K562 (cell line): ENCODE measurements at regions not wholly inside any gene's neighbourhood (a gene's known extent, or its start where the extent isn't known, plus 50 kb on each side); places are given as distances from the start of the nearest gene placed in this dataset.

Experiments used
- ATAC-seq: fragments of 200-7000 bp; cut with Tn5 transposase; 3 replicates; pipeline ENCODE4 v1.9.1; 2020; ENCODE audit warnings: moderate library complexity
- BruUV-seq: library from RNA; stranded (reverse); fragments of 400-500 nt; replicated peaks from 2 replicates; lab custom pipeline; 2021; lab: Mats Ljungman, UMichigan
- CTCF ChIA-PET: fragments of 300-600 bp; formaldehyde crosslinking; extraction: SDS; loops from one replicate; lab custom pipeline; 2021; ENCODE audit warnings: low intra/inter-chr PET ratio; lab: Yijun Ruan, JAX
- POLR2A ChIA-PET: fragments of 300-600, 350-650 bp; sonication (Branson Sonifier 250); formaldehyde crosslinking; extraction: SDS; loops from one replicate; lab custom pipeline; 2021; ENCODE audit warnings: antibody characterized with exemption, inconsistent platforms; lab: Yijun Ruan, JAX
- DNase-seq, 4 experiments: peaks; one replicate each; pipeline versions ENCODE4 v3.0.0 to v3.0.0-alpha.2; 2011 to 2018; ENCODE audit warnings: low spot score in 3 of 4, mixed read lengths in 3 of 4; ENCODE audit errors: extremely low read depth in 1 of 4
- FAIRE-seq: peaks from 2 replicates; lab custom pipeline; 2011; peaks lifted over from hg19 to GRCh38; lab: Jason Lieb, UNC
- H2AFZ ChIP-seq: 2 replicates; pipeline ENCODE4 v1.6.0; 2011; ENCODE audit warnings: low read depth, low read length, control low read depth, inconsistent platforms
- H3K27ac ChIP-seq: fragments of 200-600 bp; 3 replicates; pipeline ENCODE4 v1.8.0; 2011; ENCODE audit warnings: low read depth, mild to moderate bottlenecking, control low read depth, inconsistent platforms, low read length, moderate library complexity, mixed read lengths; ENCODE audit errors: extremely low read depth
- H3K27me3 ChIP-seq, 2 experiments: fragments of 300-600 bp in 1 of 2; 2 replicates in 1 of 2; 3 replicates in 1 of 2; pipeline versions ENCODE4 v1.6.0 to v1.8.0; 2011; ENCODE audit warnings: inconsistent platforms in 2 of 2, low read length in 2 of 2, mild to moderate bottlenecking in 1 of 2, mixed read lengths in 1 of 2, moderate library complexity in 1 of 2; ENCODE audit not compliant: control insufficient read depth in 2 of 2, insufficient read depth in 2 of 2
- H3K36me3 ChIP-seq: fragments of 300-600 bp; 3 replicates; pipeline ENCODE4 v1.8.0; 2011; ENCODE audit warnings: mild to moderate bottlenecking, low read length, inconsistent platforms; ENCODE audit not compliant: control insufficient read depth, insufficient read depth
- H3K4me1 ChIP-seq, 2 experiments: fragments of 200-600 bp in 1 of 2; replicated peaks in 1 of 2; 2 replicates in 1 of 2; 3 replicates in 1 of 2; pipeline versions ENCODE4 v1.5.1 to v1.8.0; 2011; ENCODE audit warnings: inconsistent platforms in 2 of 2, low read length in 2 of 2, mild to moderate bottlenecking in 1 of 2, mixed read lengths in 1 of 2, moderate library complexity in 1 of 2; ENCODE audit not compliant: control insufficient read depth in 2 of 2, insufficient read depth in 2 of 2
- H3K4me2 ChIP-seq: 2 replicates; pipeline ENCODE4 v1.6.1; 2011; ENCODE audit warnings: low read length, control low read depth, inconsistent platforms, mixed read lengths; ENCODE audit not compliant: insufficient read depth
- H3K4me3 ChIP-seq: fragments of 200-600 bp; sonication (generic), shearing (Covaris generic); 2 replicates; pipeline ENCODE4 v1.5.1; 2016; ENCODE audit warnings: control low read depth, inconsistent platforms
- H3K79me2 ChIP-seq: fragments of 200-600 bp; 3 replicates; pipeline ENCODE4 v1.8.0; 2011; ENCODE audit warnings: low read length, inconsistent platforms; ENCODE audit not compliant: control insufficient read depth, insufficient read depth
- H3K9ac ChIP-seq, 2 experiments: 2 replicates each; pipeline versions ENCODE4 v1.6.0 to v1.6.1; 2011; ENCODE audit warnings: low read depth in 2 of 2, low read length in 2 of 2, control low read depth in 1 of 2, inconsistent platforms in 1 of 2, mild to moderate bottlenecking in 1 of 2, mixed read lengths in 1 of 2; ENCODE audit not compliant: insufficient read depth in 1 of 2
- H3K9me1 ChIP-seq: one replicate; pipeline ENCODE4 v1.6.0; 2011; ENCODE audit warnings: inconsistent platforms, mild to moderate bottlenecking, low read length, moderate library complexity; ENCODE audit not compliant: control insufficient read depth, insufficient read depth
- H3K9me3 ChIP-seq: replicated peaks from 2 replicates; pipeline ENCODE4 v1.5.1; 2011; ENCODE audit warnings: low read depth, low read length, inconsistent platforms; ENCODE audit not compliant: control insufficient read depth, insufficient read depth
- H4K20me1 ChIP-seq: replicated peaks from 2 replicates; pipeline ENCODE4 v1.6.1; 2011; ENCODE audit warnings: low read length, inconsistent platforms, mixed read lengths; ENCODE audit not compliant: control insufficient read depth, insufficient read depth
- ATF6 ChIP-seq: sonication (generic); formaldehyde crosslinking; IDR thresholded peaks from 2 replicates; pipeline ENCODE4 v1.4.0; 2020; ENCODE audit warnings: mild to moderate bottlenecking, missing genetic modification reagents
- ESRRB ChIP-seq: fragments of 250-450 bp; sonication (Bioruptor Pico); IDR thresholded peaks from 2 replicates; pipeline ENCODE4 v1.5.0; 2020; ENCODE audit warnings: mild to moderate bottlenecking, moderate library complexity, borderline replicate concordance
- MEIS2 ChIP-seq: fragments of 450-650 bp; IDR thresholded peaks from 2 replicates; pipeline ENCODE4 v1.6.1; 2014; ENCODE audit warnings: mild to moderate bottlenecking; ENCODE audit not compliant: partially characterized antibody
- NBN ChIP-seq: fragments of 450-650 bp; IDR thresholded peaks from 2 replicates; pipeline ENCODE4 v1.6.1; 2016; ENCODE audit warnings: low read depth, mild to moderate bottlenecking
- RERE ChIP-seq: sonication (generic); formaldehyde crosslinking; IDR thresholded peaks from 2 replicates; pipeline ENCODE4 v1.8.0; 2023; ENCODE audit warnings: missing genetic modification reagents, mild to moderate bottlenecking, borderline replicate concordance
- SRSF1 ChIP-seq: fragments of 200-400 bp; formaldehyde crosslinking; IDR thresholded peaks from 2 replicates; pipeline ENCODE4 v1.6.1; 2017; ENCODE audit warnings: mild to moderate bottlenecking, low read depth, low read length, moderate library complexity
- ZNF143 ChIP-seq: sonication (generic); formaldehyde crosslinking; IDR thresholded peaks from 2 replicates; pipeline ENCODE4 v1.9.0; 2022; ENCODE audit warnings: mild to moderate bottlenecking, missing genetic modification reagents
- WGBS: fragments of 100-300 bp; shearing (Covaris generic); methylation state at CpG from one replicate; pipeline ENCODE4 v1.1.6; 2016; ENCODE audit warnings: low coverage, mixed read lengths; ENCODE audit not compliant: insufficient coverage; ENCODE audit errors: missing lambda C conversion rate; 5-methylcytosine and 5-hydroxymethylcytosine counted together
- in situ Hi-C: fragments of 300-500 bp; cut with MboI; formaldehyde crosslinking; loops from 4 replicates; pipeline ENCODE4 v1.15.0; 2018; ENCODE audit warnings: inconsistent platforms, mixed read lengths
- intact Hi-C: fragments of 100-400 bp; cut with micrococcal nuclease; formaldehyde crosslinking; loops from 2 replicates; pipeline ENCODE4 v1.14.2; 2022

GRCh38 chr10:35855155-35855947 is 213.3 kb upstream of the FZD8 start:
- ATAC-seq = no peak
- Histone ChIP-seq H3K4me2 (no peak overlapping the region), H3K4me1 (no peaks in the 10 kb centered on the region), H4K20me1 (no peaks in the 10 kb centered on the region), H3K9me3 (no peaks in the 10 kb centered on the region), H3K27me3 (no peaks in the 10 kb centered on the region), H2AFZ (no peak overlapping the region), H3K27ac (no peak overlapping the region), H3K9me1 (no peaks in the 10 kb centered on the region), H3K79me2 (no peaks in the 10 kb centered on the region)
- DNase-seq = no peak
- no TSS peak for BruUV-seq
- ChIA-PET CTCF (no interaction called here), POLR2A (no interaction called here)
- FAIRE-seq = no peak
- intact Hi-C loops = no loop called here
- TF ChIP-seq NBN = no peak
- no peak for TF ChIP-seq ESRRB
- no peak for TF ChIP-seq SRSF1
- no peak for TF ChIP-seq MEIS2
- no peak for TF ChIP-seq ZNF143 (CRISPR knock-in tag)
- TF ChIP-seq, all 486 proteins: peak for 0
- no peaks in the 10 kb centered on the region for H3K36me3 ChIP-seq
- WGBS = 0% methylated on average over 1 of the region's 1 CpG
- H3K4me3 ChIP-seq = no peak overlapping the region
- in situ Hi-C loops = no loop called here
- no peak overlapping the region for H3K9ac ChIP-seq

DNA sequence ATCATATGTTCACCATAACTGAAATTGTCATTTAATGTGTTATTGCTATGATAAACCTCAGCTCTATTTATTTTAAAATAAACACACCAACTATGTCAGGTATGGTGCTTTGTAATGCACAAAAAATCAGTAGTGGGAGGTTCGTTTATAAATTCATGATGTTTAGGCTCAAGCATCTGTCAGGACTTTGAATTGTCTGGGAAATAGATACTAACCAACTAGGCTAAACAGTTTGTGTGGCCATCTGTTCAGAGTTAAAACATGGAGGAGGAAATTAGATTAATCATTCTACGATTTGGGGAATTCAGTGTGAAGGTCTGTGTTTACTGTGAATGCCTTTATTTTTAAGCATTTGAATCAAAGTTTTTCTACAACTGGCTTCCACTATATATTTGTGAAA is 212.6 kb upstream of the FZD8 start:
- no peak overlapping the region for H3K4me3 ChIP-seq
- H3K4me2 ChIP-seq = no peak overlapping the region
- 3% methylated on average over 2 of the region's 2 CpGs for WGBS
- intact Hi-C loops (no loop called here), in situ Hi-C loops (no loop called here)
- no peak for DNase-seq
- BruUV-seq = no TSS peak
- no peaks in the 10 kb centered on the region for H3K36me3 ChIP-seq
- H4K20me1 ChIP-seq = no peaks in the 10 kb centered on the region
- H3K27ac ChIP-seq = no peak overlapping the region
- ChIA-PET POLR2A (no interaction called here), CTCF (no interaction called here)
- FAIRE-seq = no peak
- ATAC-seq = no peak
- H3K79me2 ChIP-seq = no peaks in the 10 kb centered on the region
- no peaks in the 10 kb centered on the region for H3K27me3 ChIP-seq
- H3K9me3 ChIP-seq = no peaks in the 10 kb centered on the region
- H3K9me1 ChIP-seq = no peaks in the 10 kb centered on the region
- no peak overlapping the region for H3K9ac ChIP-seq
- H3K4me1 ChIP-seq = no peaks in the 10 kb centered on the region
- H2AFZ ChIP-seq = no peak overlapping the region
- no peak for TF ChIP-seq RERE (CRISPR knock-in tag)
- TF ChIP-seq ATF6 = no peak
